Keratinocyte (primary cell): ENCODE measurements at regions not wholly inside any gene's neighbourhood (a gene's known extent, or its start where the extent isn't known, plus 50 kb on each side); places are given as distances from the start of the nearest gene placed in this dataset.

Source experiments
- DNase-seq: peaks from one replicate; pipeline ENCODE4 v3.0.0-alpha.2; 2011; ENCODE audit warnings: low read depth, missing footprints, low spot score
- FAIRE-seq: peaks from 2 replicates; lab custom pipeline; 2011; peaks lifted over from hg19 to GRCh38; lab: Jason Lieb, UNC
- H2AFZ ChIP-seq: 2 replicates; pipeline ENCODE4 v1.6.0; 2012; ENCODE audit warnings: low read length, control low read depth, inconsistent platforms; ENCODE audit not compliant: control insufficient read depth
- H3K27ac ChIP-seq: 2 replicates; pipeline ENCODE4 v1.5.1; 2011; ENCODE audit warnings: low read length; ENCODE audit not compliant: control insufficient read depth, insufficient read depth
- H3K27me3 ChIP-seq: 3 replicates; pipeline ENCODE4 v1.6.0; 2011; ENCODE audit warnings: low read length; ENCODE audit not compliant: control insufficient read depth, insufficient read depth; ENCODE audit errors: extremely low read depth
- H3K36me3 ChIP-seq, 2 experiments: 2 replicates in 1 of 2; 3 replicates in 1 of 2; pipeline ENCODE4 v1.5.1; 2011; ENCODE audit warnings: low read length in 2 of 2, mild to moderate bottlenecking in 1 of 2; ENCODE audit not compliant: control insufficient read depth in 2 of 2, insufficient read depth in 2 of 2; ENCODE audit errors: extremely low read depth in 1 of 2
- H3K4me1 ChIP-seq: 3 replicates; pipeline ENCODE4 v1.5.1; 2011; ENCODE audit warnings: low read length; ENCODE audit not compliant: control insufficient read depth, insufficient read depth; ENCODE audit errors: extremely low read depth
- H3K4me2 ChIP-seq: 3 replicates; pipeline ENCODE4 v1.6.0; 2011; ENCODE audit warnings: low read depth, low read length; ENCODE audit not compliant: control insufficient read depth, insufficient read depth; ENCODE audit errors: extremely low read depth
- H3K4me3 ChIP-seq, 3 experiments: fragments of 200-600 bp in 1 of 3; sonication (generic) in 1 of 3; 2 replicates in 2 of 3; 3 replicates in 1 of 3; pipeline ENCODE4 v1.5.1; 2011 to 2016; ENCODE audit warnings: low read length in 3 of 3, mild to moderate bottlenecking in 3 of 3, control low read depth in 2 of 3, inconsistent platforms in 1 of 3, low read depth in 1 of 3, mixed read lengths in 1 of 3, mixed run types in 1 of 3, moderate library complexity in 1 of 3; ENCODE audit not compliant: control insufficient read depth in 2 of 3, insufficient read depth in 2 of 3; ENCODE audit errors: extremely low read depth in 1 of 3
- H3K79me2 ChIP-seq: 2 replicates; pipeline ENCODE4 v1.6.0; 2012; ENCODE audit warnings: low read length; ENCODE audit not compliant: control insufficient read depth, insufficient read depth
- H3K9ac ChIP-seq: 3 replicates; pipeline ENCODE4 v1.6.0; 2011; ENCODE audit warnings: low read length; ENCODE audit not compliant: control insufficient read depth, insufficient read depth; ENCODE audit errors: extremely low read depth
- H3K9me1 ChIP-seq: 3 replicates; pipeline ENCODE4 v1.6.0; 2011; ENCODE audit warnings: low read length; ENCODE audit not compliant: control insufficient read depth, insufficient read depth; ENCODE audit errors: extremely low read depth
- H3K9me3 ChIP-seq: 2 replicates; pipeline ENCODE4 v1.5.1; 2012; ENCODE audit warnings: low read depth, low read length; ENCODE audit not compliant: control insufficient read depth
- H4K20me1 ChIP-seq: 3 replicates; pipeline ENCODE4 v1.6.0; 2011; ENCODE audit warnings: low read length; ENCODE audit not compliant: control insufficient read depth, insufficient read depth; ENCODE audit errors: extremely low read depth
- EZH2 ChIP-seq: IDR thresholded peaks from one replicate; pipeline ENCODE4 v1.6.1; 2012; ENCODE audit warnings: inconsistent platforms, mild to moderate bottlenecking, low read length, moderate library complexity
- dilution Hi-C: fragments of 300-500 bp; cut with MboI; formaldehyde crosslinking; loops from one replicate; pipeline ENCODE4 v1.7.0; 2020; ENCODE audit warnings: low sequenced_read_pairs; ENCODE audit not compliant: extremely low pct_ligation_motif_present
- TF ChIP-seq, protein P1 (sequence below), 3 experiments: IDR thresholded peaks in 1 of 3; conservative IDR thresholded peaks in 1 of 3; optimal IDR thresholded peaks in 1 of 3; 2 replicates in 2 of 3; 3 replicates in 1 of 3; pipeline versions ENCODE3 to v1.5.1; 2011; ENCODE audit warnings: low read length in 3 of 3, mild to moderate bottlenecking in 3 of 3, moderate library complexity in 2 of 3, control low read depth in 1 of 3, inconsistent platforms in 1 of 3; ENCODE audit not compliant: insufficient read depth in 2 of 3; ENCODE audit errors: extremely low read depth in 1 of 3

DNA sequence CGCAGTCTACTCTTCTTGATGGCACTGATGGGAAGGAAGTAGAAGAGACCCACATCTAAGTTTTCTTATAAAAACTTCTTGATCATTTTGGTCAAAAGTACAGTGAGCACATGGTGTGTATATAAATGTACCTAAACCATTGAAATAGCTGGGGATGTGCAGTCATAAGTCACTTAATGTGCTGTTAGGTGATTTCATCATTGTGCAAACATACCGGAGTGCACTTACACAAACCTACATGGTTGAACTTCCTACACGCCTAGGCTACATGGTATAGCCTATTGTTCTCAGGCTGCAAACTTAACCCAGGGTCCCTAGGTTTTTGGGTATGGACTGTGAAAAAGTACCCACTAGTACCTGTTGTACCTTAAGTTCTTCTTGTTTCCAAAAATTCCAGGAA is 123.3 kb upstream of the ZNF438 start:
- dilution Hi-C loops, result no loop called here
- TF ChIP-seq, protein P1, sequence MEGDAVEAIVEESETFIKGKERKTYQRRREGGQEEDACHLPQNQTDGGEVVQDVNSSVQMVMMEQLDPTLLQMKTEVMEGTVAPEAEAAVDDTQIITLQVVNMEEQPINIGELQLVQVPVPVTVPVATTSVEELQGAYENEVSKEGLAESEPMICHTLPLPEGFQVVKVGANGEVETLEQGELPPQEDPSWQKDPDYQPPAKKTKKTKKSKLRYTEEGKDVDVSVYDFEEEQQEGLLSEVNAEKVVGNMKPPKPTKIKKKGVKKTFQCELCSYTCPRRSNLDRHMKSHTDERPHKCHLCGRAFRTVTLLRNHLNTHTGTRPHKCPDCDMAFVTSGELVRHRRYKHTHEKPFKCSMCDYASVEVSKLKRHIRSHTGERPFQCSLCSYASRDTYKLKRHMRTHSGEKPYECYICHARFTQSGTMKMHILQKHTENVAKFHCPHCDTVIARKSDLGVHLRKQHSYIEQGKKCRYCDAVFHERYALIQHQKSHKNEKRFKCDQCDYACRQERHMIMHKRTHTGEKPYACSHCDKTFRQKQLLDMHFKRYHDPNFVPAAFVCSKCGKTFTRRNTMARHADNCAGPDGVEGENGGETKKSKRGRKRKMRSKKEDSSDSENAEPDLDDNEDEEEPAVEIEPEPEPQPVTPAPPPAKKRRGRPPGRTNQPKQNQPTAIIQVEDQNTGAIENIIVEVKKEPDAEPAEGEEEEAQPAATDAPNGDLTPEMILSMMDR (optimal IDR thresholded peaks at IDR 0.05 in 1 of 3, IDR thresholded peaks at IDR 0.05 in 1 of 3, conservative IDR thresholded peaks at IDR 0.05 in 1 of 3; ENCODE audit: extremely low read depth in 1 of 3, insufficient read depth in 2 of 3, low read length in 3 of 3), result no peak
- TF ChIP-seq EZH2, result no peak
- Histone ChIP-seq H3K9ac (no peak overlapping the region), H3K27me3 (no peaks in the 10 kb centered on the region), H3K27ac (no peak overlapping the region), H3K79me2 (no peaks in the 10 kb centered on the region), H3K9me1 (no peaks in the 10 kb centered on the region), H3K4me3 (no peak overlapping the region), H3K36me3 (no peaks in the 10 kb centered on the region), H4K20me1 (no peaks in the 10 kb centered on the region), H3K4me1 (no peaks in the 10 kb centered on the region), H2AFZ (no peak overlapping the region), H3K4me2 (no peak overlapping the region), H3K9me3 (no peaks in the 10 kb centered on the region)
- DNase-seq (no peak), FAIRE-seq (no peak)

DNA sequence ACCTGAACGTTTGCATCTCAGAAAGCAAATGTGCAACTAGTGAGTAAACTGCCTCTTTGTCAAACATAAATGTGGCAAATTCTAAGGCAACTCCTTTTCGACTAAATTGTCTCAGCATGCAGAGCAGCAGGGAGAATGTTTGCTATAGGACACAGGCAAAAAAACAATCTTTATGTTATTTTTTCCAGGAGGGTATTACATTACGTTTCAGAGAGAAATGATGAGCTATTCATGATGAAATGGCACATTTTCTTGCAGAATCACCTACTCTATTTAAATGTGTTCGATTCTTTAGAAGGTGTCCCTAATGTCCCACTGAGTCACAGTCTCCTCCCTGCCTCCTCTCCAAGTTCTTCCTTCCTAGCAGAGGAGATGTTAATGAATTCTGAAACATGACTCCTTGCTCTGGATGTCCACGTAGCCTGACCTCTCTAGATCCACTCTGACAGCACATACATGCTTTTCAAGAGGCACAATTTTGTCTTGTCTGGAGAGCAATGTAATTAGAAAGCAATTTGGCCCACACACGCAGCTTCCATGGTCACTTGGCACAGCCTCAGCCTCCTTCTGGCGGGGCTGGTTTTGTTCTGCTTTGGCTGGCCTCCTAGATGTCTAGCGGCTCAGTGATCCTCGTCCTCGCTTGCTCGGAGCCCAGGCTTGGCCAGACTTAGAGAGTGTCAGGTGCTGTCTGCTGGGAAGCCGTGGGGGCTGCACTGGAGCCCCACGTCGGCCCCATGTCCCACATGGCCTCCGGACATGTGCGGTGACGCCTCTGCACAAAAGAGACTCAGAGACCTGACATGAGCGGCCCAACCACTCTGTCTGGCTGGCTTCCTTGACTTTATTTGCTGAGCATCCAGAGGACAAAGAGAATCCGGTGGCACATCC is 125.7 kb upstream of the ZNF438 start:
- H3K4me2 ChIP-seq, result no peak overlapping the region
- peak overlapping the region; percentile 49 for H2AFZ ChIP-seq
- dilution Hi-C loops, result no loop called here
- no peak overlapping the region for H3K4me3 ChIP-seq
- H3K9me3 ChIP-seq, result no peaks in the 10 kb centered on the region
- no peaks in the 10 kb centered on the region for H3K79me2 ChIP-seq
- DNase-seq, result no peak
- no peaks in the 10 kb centered on the region for H3K36me3 ChIP-seq
- H3K9me1 ChIP-seq, result no peaks in the 10 kb centered on the region
- H3K27me3 ChIP-seq, result no peaks in the 10 kb centered on the region
- FAIRE-seq, result peak; percentile 41
- no peak overlapping the region for H3K27ac ChIP-seq
- no peak for TF ChIP-seq EZH2
- TF ChIP-seq, protein P1 (optimal IDR thresholded peaks at IDR 0.05 in 1 of 3, IDR thresholded peaks at IDR 0.05 in 1 of 3, conservative IDR thresholded peaks at IDR 0.05 in 1 of 3; ENCODE audit: extremely low read depth in 1 of 3, insufficient read depth in 2 of 3, low read length in 3 of 3), result no peak
- H3K9ac ChIP-seq, result no peak overlapping the region
- H3K4me1 ChIP-seq, result no peaks in the 10 kb centered on the region
- no peaks in the 10 kb centered on the region for H4K20me1 ChIP-seq
